Body of pancreas (tissue), 4 donors: ENCODE measurements at regions not wholly inside any gene's neighbourhood (a gene's known extent, or its start where the extent isn't known, plus 50 kb on each side); places are given as distances from the start of the nearest gene placed in this dataset.

Experiments
- POLR2A ChIP-seq, 3 donors: fragments of 450-650 bp; IDR thresholded peaks; one replicate each; pipeline ENCODE4 v1.6.1; 2016; ENCODE audit warnings: antibody characterized with exemption in 3 of 3, mild to moderate bottlenecking in 2 of 3
- TF ChIP-seq, protein P1 (sequence below), 7 experiments: fragments of 450-650 bp in 4 of 7; fragments of 200-600 bp in 3 of 7; sonication (generic) in 3 of 7; IDR thresholded peaks; one replicate each; pipeline ENCODE4 v1.5.1; 2016 to 2019; ENCODE audit warnings: antibody characterized with exemption in 7 of 7

DNA sequence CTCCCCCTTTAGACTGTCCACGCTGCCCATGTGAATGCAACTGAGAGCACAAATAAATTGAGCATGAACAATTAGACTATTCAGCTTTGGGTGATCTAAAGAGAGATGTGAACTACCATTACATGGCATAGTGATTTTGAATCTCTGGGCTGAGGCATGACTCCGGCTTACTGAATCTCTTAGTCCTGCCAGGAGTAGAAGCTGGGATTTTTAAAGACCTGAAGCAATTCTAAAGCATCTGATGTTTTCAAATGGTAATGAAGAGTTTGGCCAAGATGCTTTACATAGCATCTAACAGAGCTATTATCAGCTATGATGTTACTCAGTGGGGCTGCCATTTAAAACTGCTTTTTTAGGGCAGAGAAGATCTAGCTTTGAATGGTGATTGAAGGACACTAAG, 1059.1 kb downstream of the SORCS3 start:
- TF ChIP-seq, protein P1, sequence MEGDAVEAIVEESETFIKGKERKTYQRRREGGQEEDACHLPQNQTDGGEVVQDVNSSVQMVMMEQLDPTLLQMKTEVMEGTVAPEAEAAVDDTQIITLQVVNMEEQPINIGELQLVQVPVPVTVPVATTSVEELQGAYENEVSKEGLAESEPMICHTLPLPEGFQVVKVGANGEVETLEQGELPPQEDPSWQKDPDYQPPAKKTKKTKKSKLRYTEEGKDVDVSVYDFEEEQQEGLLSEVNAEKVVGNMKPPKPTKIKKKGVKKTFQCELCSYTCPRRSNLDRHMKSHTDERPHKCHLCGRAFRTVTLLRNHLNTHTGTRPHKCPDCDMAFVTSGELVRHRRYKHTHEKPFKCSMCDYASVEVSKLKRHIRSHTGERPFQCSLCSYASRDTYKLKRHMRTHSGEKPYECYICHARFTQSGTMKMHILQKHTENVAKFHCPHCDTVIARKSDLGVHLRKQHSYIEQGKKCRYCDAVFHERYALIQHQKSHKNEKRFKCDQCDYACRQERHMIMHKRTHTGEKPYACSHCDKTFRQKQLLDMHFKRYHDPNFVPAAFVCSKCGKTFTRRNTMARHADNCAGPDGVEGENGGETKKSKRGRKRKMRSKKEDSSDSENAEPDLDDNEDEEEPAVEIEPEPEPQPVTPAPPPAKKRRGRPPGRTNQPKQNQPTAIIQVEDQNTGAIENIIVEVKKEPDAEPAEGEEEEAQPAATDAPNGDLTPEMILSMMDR (IDR thresholded peaks at IDR 0.05), result no peak
- no peak for TF ChIP-seq POLR2A (IDR thresholded peaks at IDR 0.05)
